Ovary (tissue), 7 donors: ENCODE measurements at regions not wholly inside any gene's neighbourhood (a gene's known extent, or its start where the extent isn't known, plus 50 kb on each side); places are given as distances from the start of the nearest gene placed in this dataset.

Experiments used
- DNase-seq, 5 donors: peaks; one replicate each; pipeline ENCODE4 v3.0.0-alpha.2; 2019 to 2020
- H3K27ac ChIP-seq, 2 donors: fragments of 200-600 bp; one replicate each; pipeline versions ENCODE4 v1.5.1 to v1.8.0; 2019 to 2022
- H3K27me3 ChIP-seq: fragments of 200-600 bp; one replicate; pipeline ENCODE4 v1.8.0; 2022
- H3K36me3 ChIP-seq: fragments of 200-600 bp; sonication (generic); one replicate; pipeline ENCODE4 v1.5.1; 2019
- H3K4me1 ChIP-seq: one replicate; pipeline ENCODE4 v1.8.1; 2013; ENCODE audit warnings: mild to moderate bottlenecking, moderate library complexity; ENCODE audit not compliant: insufficient read depth
- H3K4me3 ChIP-seq: fragments of 200-600 bp; sonication (generic); one replicate; pipeline ENCODE4 v1.5.1; 2017
- H3K9me3 ChIP-seq, 2 donors: fragments of 200-600 bp in 1 of 2; sonication (generic) in 1 of 2; one replicate each; pipeline versions ENCODE4 v1.5.1 to v1.8.1; 2013 to 2019; ENCODE audit warnings: mild to moderate bottlenecking in 1 of 2, moderate library complexity in 1 of 2
- CTCF ChIP-seq, 3 donors: fragments of 450-650 bp in 2 of 3; fragments of 200-600 bp in 1 of 3; IDR thresholded peaks; one replicate each; pipeline versions ENCODE4 v1.5.1 to v1.8.0; 2016 to 2022; ENCODE audit warnings: antibody characterized with exemption in 3 of 3, mild to moderate bottlenecking in 1 of 3
- EP300 ChIP-seq: sonication (generic); formaldehyde crosslinking; IDR thresholded peaks from one replicate; pipeline ENCODE4 v1.6.1; 2017; ENCODE audit warnings: antibody characterized with exemption
- POLR2A ChIP-seq: fragments of 450-650 bp; IDR thresholded peaks from one replicate; pipeline ENCODE4 v1.6.1; 2017; ENCODE audit warnings: antibody characterized with exemption, mild to moderate bottlenecking, moderate library complexity
- WGBS, 3 donors: extraction: QIAGEN DNeasy Blood & Tissue Kit in 1 of 3; methylation state at CpG; one replicate each; pipeline versions ENCODE4 v1.1.5 to v1.1.7; 2013 to 2017; 5-methylcytosine and 5-hydroxymethylcytosine counted together
- intact Hi-C, 4 donors: fragments of 100-400 bp; cut with DNase I; formaldehyde crosslinking; loops; one replicate each; pipeline versions ENCODE4 v1.11.0 to v1.15.1; 2022 to 2023
- donor health status: DM: no; HTN: no; CAD: no; lungs with moderate emphysema.
- donor health status: DM: no; HTN: no; CAD: no.
- donor health status: Bipolar disorder and iron deficiency.
- donor health status: DM: no; HTN: no; CAD: no.
- donor health status: DM: yes; HTN: yes; CAD: no.

DNA sequence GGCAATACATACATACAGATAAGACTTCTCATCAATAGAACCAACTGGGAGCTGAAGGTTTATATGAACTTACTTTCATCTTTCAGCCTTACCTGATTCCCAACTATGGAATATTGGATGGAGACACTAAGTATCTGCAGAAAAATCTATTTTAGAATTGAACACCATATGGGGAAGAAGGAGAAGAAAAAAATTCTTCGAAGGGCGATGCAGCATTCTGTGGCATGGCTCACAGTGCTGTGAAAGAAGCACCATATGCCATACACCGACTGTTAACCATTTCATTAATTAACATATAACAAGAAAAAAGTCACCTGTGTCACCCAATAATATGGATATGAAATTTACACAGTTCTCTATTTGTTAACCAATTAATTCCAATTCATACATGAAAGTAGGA, 1374.4 kb upstream of the MAP3K7 start:
- intact Hi-C loops: no loop called here
- no peaks in the 10 kb centered on the region for H3K27me3 ChIP-seq
- H3K4me3 ChIP-seq: no peak overlapping the region
- WGBS, 3 donors: 93 to 98% (median 94%) methylated on average over 3 of the region's 3 CpGs
- H3K36me3 ChIP-seq: no peaks in the 10 kb centered on the region
- DNase-seq: no peak
- H3K27ac ChIP-seq: no peak overlapping the region
- no peaks in the 10 kb centered on the region for H3K9me3 ChIP-seq
- no peaks in the 10 kb centered on the region for H3K4me1 ChIP-seq
- TF ChIP-seq CTCF (IDR thresholded peaks at IDR 0.05): no peak
- no peak for TF ChIP-seq EP300
- no peak for TF ChIP-seq POLR2A

DNA sequence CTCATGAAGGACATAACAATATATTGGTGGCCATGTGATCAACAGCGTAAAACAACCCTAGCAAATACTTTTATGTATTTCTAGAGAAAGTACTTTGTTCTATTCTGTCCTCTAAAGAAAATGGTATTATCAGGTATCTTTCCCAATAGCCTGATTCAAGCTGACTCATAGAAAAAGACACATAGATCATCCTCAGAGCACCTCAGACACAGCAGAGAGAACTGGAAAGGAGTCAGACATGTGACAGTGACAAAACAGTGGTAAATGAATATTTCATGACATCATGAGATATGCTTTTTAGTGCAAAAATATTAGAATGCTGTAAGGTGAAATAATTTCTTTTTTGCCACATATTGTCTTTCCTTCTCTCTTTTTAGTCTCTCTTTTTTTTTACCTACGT, 1355.0 kb upstream of the MAP3K7 start:
- Histone ChIP-seq H3K36me3 (no peaks in the 10 kb centered on the region), H3K9me3 (no peaks in the 10 kb centered on the region), H3K4me3 (no peak overlapping the region), H3K27ac (no peak overlapping the region), H3K27me3 (no peaks in the 10 kb centered on the region), H3K4me1 (no peaks in the 10 kb centered on the region)
- 87 to 94% (median 88%) methylated on average over 2 of the region's 2 CpGs for WGBS, 3 donors
- intact Hi-C loops: no loop called here
- no peak for DNase-seq
- TF ChIP-seq EP300 (no peak), CTCF (IDR thresholded peaks at IDR 0.05) (no peak)

DNA sequence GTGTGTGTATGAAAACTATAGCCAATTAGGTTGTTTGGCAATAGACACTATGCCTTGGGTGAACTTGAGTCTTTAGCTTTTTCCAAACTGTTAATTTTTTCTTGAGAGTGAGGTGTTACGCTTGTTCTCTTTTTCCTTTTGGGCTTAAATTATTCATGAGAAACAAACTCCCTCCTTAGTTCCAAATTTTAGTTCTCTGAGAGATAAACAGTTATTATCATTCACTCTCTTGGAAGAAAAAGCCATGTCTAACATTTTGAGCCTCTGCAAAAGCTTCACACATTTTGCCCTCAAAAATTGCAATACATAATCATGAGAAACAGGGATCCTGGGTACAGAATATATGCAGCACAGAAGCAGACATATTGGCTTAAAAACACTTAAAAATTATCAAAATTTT, 1353.9 kb upstream of the MAP3K7 start:
- Histone ChIP-seq H3K36me3 (no peaks in the 10 kb centered on the region), H3K4me3 (no peak overlapping the region), H3K27ac (no peak overlapping the region), H3K9me3 (no peaks in the 10 kb centered on the region), H3K27me3 (no peaks in the 10 kb centered on the region), H3K4me1 (no peaks in the 10 kb centered on the region)
- intact Hi-C loops: no loop called here
- WGBS, 3 donors: 70 to 76% (median 71%) methylated on average over 1 of the region's 1 CpG
- no peak for TF ChIP-seq CTCF (IDR thresholded peaks at IDR 0.05)
- no peak for TF ChIP-seq POLR2A
- TF ChIP-seq EP300: no peak
- no peak for DNase-seq

- no peak overlapping the region for H3K27ac ChIP-seq
- no peak for DNase-seq
- no peaks in the 10 kb centered on the region for H3K4me1 ChIP-seq
- no peaks in the 10 kb centered on the region for H3K36me3 ChIP-seq
- intact Hi-C loops: no loop called here
- TF ChIP-seq POLR2A: no peak
- TF ChIP-seq EP300: no peak
- TF ChIP-seq CTCF (IDR thresholded peaks at IDR 0.05): no peak
- H3K9me3 ChIP-seq: no peaks in the 10 kb centered on the region
- 95 to 99% (median 96%) methylated on average over 15 of the region's 15 CpGs for WGBS, 3 donors
- no peaks in the 10 kb centered on the region for H3K27me3 ChIP-seq
- H3K4me3 ChIP-seq: no peak overlapping the region
These were observed 1340.0 kb upstream of the MAP3K7 start for GRCh38 chr6:91926827-91927226.

DNA sequence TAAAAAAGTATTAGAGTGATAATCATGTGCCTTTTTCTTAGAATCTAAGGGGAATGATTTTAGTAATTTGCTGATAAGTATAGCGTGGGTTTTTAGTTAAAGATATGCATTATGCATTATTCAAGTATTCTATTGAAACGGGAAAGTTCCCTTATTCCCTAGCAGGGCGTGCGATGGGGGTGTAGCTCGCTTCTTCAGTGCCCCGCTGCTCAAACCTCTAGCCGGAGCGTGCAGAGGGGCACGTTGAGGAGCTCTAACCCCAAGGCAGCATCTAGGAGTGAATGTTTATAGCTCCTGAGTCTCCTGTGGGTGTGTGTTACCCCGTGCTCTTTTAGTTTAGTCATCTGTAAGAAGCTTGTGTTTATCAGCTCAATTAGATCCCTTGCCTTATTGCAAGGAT, 1339.5 kb upstream of the MAP3K7 start:
- no peaks in the 10 kb centered on the region for H3K4me1 ChIP-seq
- WGBS, 3 donors: 89 to 92% (median 90%) methylated on average over 10 of the region's 10 CpGs
- no peaks in the 10 kb centered on the region for H3K9me3 ChIP-seq
- H3K36me3 ChIP-seq: no peaks in the 10 kb centered on the region
- intact Hi-C loops: no loop called here
- H3K4me3 ChIP-seq: no peak overlapping the region
- TF ChIP-seq EP300 (no peak), POLR2A (no peak), CTCF (IDR thresholded peaks at IDR 0.05) (no peak)
- H3K27ac ChIP-seq: no peak overlapping the region
- no peak for DNase-seq
- H3K27me3 ChIP-seq: no peaks in the 10 kb centered on the region
